Tibial nerve (tissue), 4 donors: ENCODE measurements at regions not wholly inside any gene's neighbourhood (a gene's known extent, or its start where the extent isn't known, plus 50 kb on each side); places are given as distances from the start of the nearest gene placed in this dataset.

Source experiments
- DNase-seq, 2 donors: peaks; one replicate each; pipeline ENCODE4 v3.0.0-alpha.2; 2019; ENCODE audit warnings: low spot score in 2 of 2
- H3K27ac ChIP-seq, 4 donors: fragments of 200-600 bp; sonication (generic) in 3 of 4; one replicate each; pipeline ENCODE4 v1.5.1; 2017 to 2019; ENCODE audit warnings: mild to moderate bottlenecking in 1 of 4
- H3K27me3 ChIP-seq, 2 donors: fragments of 200-600 bp; sonication (generic) in 1 of 2; one replicate each; pipeline versions ENCODE4 v1.5.1 to v1.6.0; 2017 to 2019
- H3K36me3 ChIP-seq, 3 donors: fragments of 200-600 bp; sonication (generic); one replicate each; pipeline ENCODE4 v1.5.1; 2018 to 2019
- H3K4me1 ChIP-seq, 4 donors: fragments of 200-600 bp; sonication (generic) in 3 of 4; one replicate each; pipeline ENCODE4 v1.5.1; 2017 to 2019
- H3K4me3 ChIP-seq, 4 donors: fragments of 200-600 bp; sonication (generic) in 3 of 4; one replicate each; pipeline ENCODE4 v1.5.1; 2017 to 2019; ENCODE audit warnings: mild to moderate bottlenecking in 1 of 4, moderate library complexity in 1 of 4
- H3K9me3 ChIP-seq, 4 donors: fragments of 200-600 bp; sonication (generic) in 3 of 4; one replicate each; pipeline ENCODE4 v1.5.1; 2017 to 2019
- CTCF ChIP-seq, 5 experiments: fragments of 200-600 bp in 3 of 5; fragments of 450-650 bp in 2 of 5; sonication (generic) in 3 of 5; IDR thresholded peaks; one replicate each; pipeline ENCODE4 v1.5.1; 2016 to 2019; ENCODE audit warnings: antibody characterized with exemption in 5 of 5, mild to moderate bottlenecking in 3 of 5, moderate library complexity in 2 of 5
- EP300 ChIP-seq, 2 donors: sonication (generic); formaldehyde crosslinking; IDR thresholded peaks; one replicate each; pipeline ENCODE4 v1.6.1; 2017; ENCODE audit warnings: antibody characterized with exemption in 2 of 2, mild to moderate bottlenecking in 1 of 2
- POLR2A ChIP-seq, 2 donors: fragments of 450-650 bp; IDR thresholded peaks; one replicate each; pipeline ENCODE4 v1.6.1; 2017; ENCODE audit warnings: antibody characterized with exemption in 2 of 2, mild to moderate bottlenecking in 2 of 2, moderate library complexity in 2 of 2
- WGBS, 2 donors: methylation state at CpG; one replicate each; pipeline ENCODE4 v1.1.5; 2018; 5-methylcytosine and 5-hydroxymethylcytosine counted together

- no peak for TF ChIP-seq POLR2A (IDR thresholded peaks at IDR 0.05)
- no peak for TF ChIP-seq EP300 (IDR thresholded peaks at IDR 0.05)
- no peak for TF ChIP-seq CTCF (IDR thresholded peaks at IDR 0.05)
- 82 to 85% methylated on average over 22 to 24 of the region's 24 CpGs for WGBS, 2 donors
- H3K9me3 ChIP-seq, result no peaks in the 10 kb centered on the region
- H3K27me3 ChIP-seq, result no peaks in the 10 kb centered on the region
- H3K4me3 ChIP-seq, result no peak overlapping the region
- H3K4me1 ChIP-seq, result no peaks in the 10 kb centered on the region
- DNase-seq, result no peak
- H3K27ac ChIP-seq, result no peak overlapping the region
- no peaks in the 10 kb centered on the region for H3K36me3 ChIP-seq
These were observed 58.5 kb downstream of the DLL1 start for GRCh38 chr6:170232186-170233002.

- H3K4me1 ChIP-seq, result no peaks in the 10 kb centered on the region
- DNase-seq, result no peak
- no peak overlapping the region for H3K4me3 ChIP-seq
- H3K27ac ChIP-seq, result no peak overlapping the region
- H3K27me3 ChIP-seq, result no peaks in the 10 kb centered on the region
- H3K9me3 ChIP-seq, result no peaks in the 10 kb centered on the region
- TF ChIP-seq POLR2A (IDR thresholded peaks at IDR 0.05) (no peak), CTCF (IDR thresholded peaks at IDR 0.05) (no peak), EP300 (IDR thresholded peaks at IDR 0.05) (no peak)
- 69 to 79% methylated on average over 22 of the region's 22 CpGs for whole genome bisulfite sequencing, 2 donors
- H3K36me3 ChIP-seq, result no peaks in the 10 kb centered on the region
These were observed 59.3 kb downstream of the DLL1 start for GRCh38 chr6:170231293-170232185.

- H3K27ac ChIP-seq, result no peak overlapping the region
- no peaks in the 10 kb centered on the region for H3K27me3 ChIP-seq
- H3K36me3 ChIP-seq, result no peaks in the 10 kb centered on the region
- H3K4me1 ChIP-seq, result no peaks in the 10 kb centered on the region
- 83 to 84% methylated on average over 19 of the region's 19 CpGs for whole genome bisulfite sequencing, 2 donors
- no peak for DNase-seq
- TF ChIP-seq POLR2A (IDR thresholded peaks at IDR 0.05), result no peak
- TF ChIP-seq CTCF (IDR thresholded peaks at IDR 0.05), result no peak
- TF ChIP-seq EP300 (IDR thresholded peaks at IDR 0.05), result no peak
- H3K4me3 ChIP-seq, result no peak overlapping the region
- no peaks in the 10 kb centered on the region for H3K9me3 ChIP-seq
These were observed 60.2 kb downstream of the DLL1 start for GRCh38 chr6:170230520-170231292.

- no peaks in the 10 kb centered on the region for H3K36me3 ChIP-seq
- no peaks in the 10 kb centered on the region for H3K9me3 ChIP-seq
- no peak overlapping the region for H3K27ac ChIP-seq
- TF ChIP-seq EP300 (IDR thresholded peaks at IDR 0.05) (no peak), POLR2A (IDR thresholded peaks at IDR 0.05) (no peak), CTCF (IDR thresholded peaks at IDR 0.05) (no peak)
- H3K4me1 ChIP-seq, result no peaks in the 10 kb centered on the region
- no peaks in the 10 kb centered on the region for H3K27me3 ChIP-seq
- DNase-seq, result no peak
- 85 to 87% methylated on average over 24 to 25 of the region's 25 CpGs for WGBS, 2 donors
- H3K4me3 ChIP-seq, result no peak overlapping the region
These were observed 60.9 kb downstream of the DLL1 start for GRCh38 chr6:170229851-170230519.
